ENCODE measurements at regions not wholly inside any gene's neighbourhood (a gene's known extent, or its start where the extent isn't known, plus 50 kb on each side); places are given as distances from the start of the nearest gene placed in this dataset.

- Histone ChIP-seq H3K27me3 (ENCODE audit: control insufficient read depth in 5 of 5, insufficient read depth in 4 of 5, low read length in 5 of 5) (peaks cover 0 to 4% (median 0%) of the 10 kb centered on the region in 5 donors), H3K4me3 (ENCODE audit: low read depth in 1 of 5, low read length in 5 of 5) (no peak overlapping the region), H3K36me3 (ENCODE audit: control insufficient read depth in 5 of 5, insufficient read depth in 5 of 5, low read length in 5 of 5) (no peaks in the 10 kb centered on the region), H3K9me3 (ENCODE audit: control insufficient read depth in 5 of 5, low read length in 5 of 5) (no peaks in the 10 kb centered on the region), H3K4me1 (ENCODE audit: control insufficient read depth in 5 of 5, insufficient read depth in 5 of 5, low read length in 5 of 5) (peaks cover 0 to 2% (median 0%) of the 10 kb centered on the region in 5 donors), H3K27ac (ENCODE audit: low read depth, low read length) (no peak overlapping the region), H3K9ac (ENCODE audit: low read length in 5 of 5) (no peak overlapping the region)
Observed at GRCh38 chr3:194814878-194815357, 129.2 kb downstream of the FAM43A start.

GRCh38 chr3:194816748-194817591, 131.3 kb downstream of the FAM43A start:
- Histone ChIP-seq H3K27me3 (ENCODE audit: control insufficient read depth in 5 of 5, insufficient read depth in 4 of 5, low read length in 5 of 5) (peaks cover 0 to 4% (median 0%) of the 10 kb centered on the region in 5 donors), H3K27ac (ENCODE audit: low read depth, low read length) (no peak overlapping the region), H3K36me3 (ENCODE audit: control insufficient read depth in 5 of 5, insufficient read depth in 5 of 5, low read length in 5 of 5) (no peaks in the 10 kb centered on the region), H3K9ac (ENCODE audit: low read length in 5 of 5) (no peak overlapping the region), H3K4me3 (ENCODE audit: low read depth in 1 of 5, low read length in 5 of 5) (no peak overlapping the region), H3K9me3 (ENCODE audit: control insufficient read depth in 5 of 5, low read length in 5 of 5) (no peaks in the 10 kb centered on the region), H3K4me1 (ENCODE audit: control insufficient read depth in 5 of 5, insufficient read depth in 5 of 5, low read length in 5 of 5) (no peaks in the 10 kb centered on the region)

- no peak overlapping the region for H3K4me3 ChIP-seq (ENCODE audit: low read depth in 1 of 5, low read length in 5 of 5)
- no peaks in the 10 kb centered on the region for H3K36me3 ChIP-seq (ENCODE audit: control insufficient read depth in 5 of 5, insufficient read depth in 5 of 5, low read length in 5 of 5)
- no peak overlapping the region for H3K9ac ChIP-seq (ENCODE audit: low read length in 5 of 5)
- H3K4me1 ChIP-seq (ENCODE audit: control insufficient read depth in 5 of 5, insufficient read depth in 5 of 5, low read length in 5 of 5), result no peaks in the 10 kb centered on the region
- H3K27me3 ChIP-seq (ENCODE audit: control insufficient read depth in 5 of 5, insufficient read depth in 4 of 5, low read length in 5 of 5), result peaks cover 0 to 4% (median 0%) of the 10 kb centered on the region in 5 donors
- H3K27ac ChIP-seq (ENCODE audit: low read depth, low read length), result no peak overlapping the region
- no peaks in the 10 kb centered on the region for H3K9me3 ChIP-seq (ENCODE audit: control insufficient read depth in 5 of 5, low read length in 5 of 5)
Observed at GRCh38 chr3:194817592-194817930, 131.9 kb downstream of the FAM43A start.

- Histone ChIP-seq H3K4me1 (ENCODE audit: control insufficient read depth in 5 of 5, insufficient read depth in 5 of 5, low read length in 5 of 5) (no peaks in the 10 kb centered on the region), H3K27me3 (ENCODE audit: control insufficient read depth in 5 of 5, insufficient read depth in 4 of 5, low read length in 5 of 5) (peaks cover 0 to 4% (median 0%) of the 10 kb centered on the region in 5 donors), H3K9me3 (ENCODE audit: control insufficient read depth in 5 of 5, low read length in 5 of 5) (no peaks in the 10 kb centered on the region), H3K9ac (ENCODE audit: low read length in 5 of 5) (no peak overlapping the region), H3K4me3 (ENCODE audit: low read depth in 1 of 5, low read length in 5 of 5) (no peak overlapping the region), H3K36me3 (ENCODE audit: control insufficient read depth in 5 of 5, insufficient read depth in 5 of 5, low read length in 5 of 5) (no peaks in the 10 kb centered on the region), H3K27ac (ENCODE audit: low read depth, low read length) (no peak overlapping the region)
Observed at GRCh38 chr3:194817936-194818335, 132.3 kb downstream of the FAM43A start.

- peaks cover 0 to 6% (median 0%) of the 10 kb centered on the region in 5 donors for H3K27me3 ChIP-seq (ENCODE audit: control insufficient read depth in 5 of 5, insufficient read depth in 4 of 5, low read length in 5 of 5)
- no peaks in the 10 kb centered on the region for H3K36me3 ChIP-seq (ENCODE audit: control insufficient read depth in 5 of 5, insufficient read depth in 5 of 5, low read length in 5 of 5)
- H3K4me1 ChIP-seq (ENCODE audit: control insufficient read depth in 5 of 5, insufficient read depth in 5 of 5, low read length in 5 of 5), result peaks cover 0 to 17% (median 0%) of the 10 kb centered on the region in 5 donors
- no peaks in the 10 kb centered on the region for H3K9me3 ChIP-seq (ENCODE audit: control insufficient read depth in 5 of 5, low read length in 5 of 5)
- no peak overlapping the region for H3K27ac ChIP-seq (ENCODE audit: low read depth, low read length)
- no peak overlapping the region for H3K4me3 ChIP-seq (ENCODE audit: low read depth in 1 of 5, low read length in 5 of 5)
- no peak overlapping the region for H3K9ac ChIP-seq (ENCODE audit: low read length in 5 of 5)
Observed at GRCh38 chr3:194824100-194824499, 138.4 kb downstream of the FAM43A start.

GRCh38 chr3:194824701-194825111, 139.0 kb downstream of the FAM43A start:
- H3K27ac ChIP-seq (ENCODE audit: low read depth, low read length), result no peak overlapping the region

GRCh38 chr3:194826594-194826993, 140.9 kb downstream of the FAM43A start:
- Histone ChIP-seq H3K4me3 (ENCODE audit: low read depth in 1 of 5, low read length in 5 of 5) (no peak overlapping the region), H3K27ac (ENCODE audit: low read depth, low read length) (no peak overlapping the region), H3K36me3 (ENCODE audit: control insufficient read depth in 5 of 5, insufficient read depth in 5 of 5, low read length in 5 of 5) (no peaks in the 10 kb centered on the region), H3K9ac (ENCODE audit: low read length in 5 of 5) (no peak overlapping the region), H3K4me1 (ENCODE audit: control insufficient read depth in 5 of 5, insufficient read depth in 5 of 5, low read length in 5 of 5) (peaks cover 0 to 17% (median 0%) of the 10 kb centered on the region in 5 donors), H3K9me3 (ENCODE audit: control insufficient read depth in 5 of 5, low read length in 5 of 5) (no peaks in the 10 kb centered on the region), H3K27me3 (ENCODE audit: control insufficient read depth in 5 of 5, insufficient read depth in 4 of 5, low read length in 5 of 5) (peaks cover 0 to 6% (median 0%) of the 10 kb centered on the region in 5 donors)

More at GRCh38 chr3:194824701-194825111, 139.0 kb downstream of the FAM43A start:
- Histone ChIP-seq H3K36me3 (ENCODE audit: control insufficient read depth in 5 of 5, insufficient read depth in 5 of 5, low read length in 5 of 5) (no peaks in the 10 kb centered on the region), H3K4me3 (ENCODE audit: low read depth in 1 of 5, low read length in 5 of 5) (no peak overlapping the region), H3K9ac (ENCODE audit: low read length in 5 of 5) (no peak overlapping the region), H3K27me3 (ENCODE audit: control insufficient read depth in 5 of 5, insufficient read depth in 4 of 5, low read length in 5 of 5) (peaks cover 0 to 6% (median 0%) of the 10 kb centered on the region in 5 donors), H3K9me3 (ENCODE audit: control insufficient read depth in 5 of 5, low read length in 5 of 5) (no peaks in the 10 kb centered on the region), H3K4me1 (ENCODE audit: control insufficient read depth in 5 of 5, insufficient read depth in 5 of 5, low read length in 5 of 5) (peaks cover 0 to 17% (median 0%) of the 10 kb centered on the region in 5 donors)

GRCh38 chr3:194827486-194827885, 141.8 kb downstream of the FAM43A start:
- H3K9me3 ChIP-seq (ENCODE audit: control insufficient read depth in 5 of 5, low read length in 5 of 5), result no peaks in the 10 kb centered on the region
- no peak overlapping the region for H3K27ac ChIP-seq (ENCODE audit: low read depth, low read length)
- no peak overlapping the region for H3K4me3 ChIP-seq (ENCODE audit: low read depth in 1 of 5, low read length in 5 of 5)
- H3K36me3 ChIP-seq (ENCODE audit: control insufficient read depth in 5 of 5, insufficient read depth in 5 of 5, low read length in 5 of 5), result no peaks in the 10 kb centered on the region
- H3K4me1 ChIP-seq (ENCODE audit: control insufficient read depth in 5 of 5, insufficient read depth in 5 of 5, low read length in 5 of 5), result peaks cover 0 to 17% (median 0%) of the 10 kb centered on the region in 5 donors
- H3K9ac ChIP-seq (ENCODE audit: low read length in 5 of 5), result no peak overlapping the region
- peaks cover 0 to 3% (median 0%) of the 10 kb centered on the region in 5 donors for H3K27me3 ChIP-seq (ENCODE audit: control insufficient read depth in 5 of 5, insufficient read depth in 4 of 5, low read length in 5 of 5)

GRCh38 chr3:194828116-194828515, 142.4 kb downstream of the FAM43A start:
- Histone ChIP-seq H3K36me3 (ENCODE audit: control insufficient read depth in 5 of 5, insufficient read depth in 5 of 5, low read length in 5 of 5) (no peaks in the 10 kb centered on the region), H3K4me1 (ENCODE audit: control insufficient read depth in 5 of 5, insufficient read depth in 5 of 5, low read length in 5 of 5) (peaks cover 0 to 17% (median 0%) of the 10 kb centered on the region in 5 donors), H3K27ac (ENCODE audit: low read depth, low read length) (no peak overlapping the region), H3K9ac (ENCODE audit: low read length in 5 of 5) (no peak overlapping the region), H3K4me3 (ENCODE audit: low read depth in 1 of 5, low read length in 5 of 5) (no peak overlapping the region), H3K9me3 (ENCODE audit: control insufficient read depth in 5 of 5, low read length in 5 of 5) (no peaks in the 10 kb centered on the region), H3K27me3 (ENCODE audit: control insufficient read depth in 5 of 5, insufficient read depth in 4 of 5, low read length in 5 of 5) (peaks cover 0 to 3% (median 0%) of the 10 kb centered on the region in 5 donors)

GRCh38 chr3:194828926-194829325, 143.2 kb downstream of the FAM43A start:
- Histone ChIP-seq H3K27ac (ENCODE audit: low read depth, low read length) (no peak overlapping the region), H3K9me3 (ENCODE audit: control insufficient read depth in 5 of 5, low read length in 5 of 5) (no peaks in the 10 kb centered on the region)

More at GRCh38 chr3:194828926-194829325, 143.2 kb downstream of the FAM43A start:
- Histone ChIP-seq H3K36me3 (ENCODE audit: control insufficient read depth in 5 of 5, insufficient read depth in 5 of 5, low read length in 5 of 5) (no peaks in the 10 kb centered on the region), H3K27me3 (ENCODE audit: control insufficient read depth in 5 of 5, insufficient read depth in 4 of 5, low read length in 5 of 5) (peaks cover 0 to 3% (median 0%) of the 10 kb centered on the region in 5 donors), H3K4me1 (ENCODE audit: control insufficient read depth in 5 of 5, insufficient read depth in 5 of 5, low read length in 5 of 5) (peaks cover 0 to 13% (median 0%) of the 10 kb centered on the region in 5 donors), H3K4me3 (ENCODE audit: low read depth in 1 of 5, low read length in 5 of 5) (no peak overlapping the region), H3K9ac (ENCODE audit: low read length in 5 of 5) (no peak overlapping the region)
